ENCODE measurements at regions not wholly inside any gene's neighbourhood (a gene's known extent, or its start where the extent isn't known, plus 50 kb on each side); places are given as distances from the start of the nearest gene placed in this dataset.

DNA sequence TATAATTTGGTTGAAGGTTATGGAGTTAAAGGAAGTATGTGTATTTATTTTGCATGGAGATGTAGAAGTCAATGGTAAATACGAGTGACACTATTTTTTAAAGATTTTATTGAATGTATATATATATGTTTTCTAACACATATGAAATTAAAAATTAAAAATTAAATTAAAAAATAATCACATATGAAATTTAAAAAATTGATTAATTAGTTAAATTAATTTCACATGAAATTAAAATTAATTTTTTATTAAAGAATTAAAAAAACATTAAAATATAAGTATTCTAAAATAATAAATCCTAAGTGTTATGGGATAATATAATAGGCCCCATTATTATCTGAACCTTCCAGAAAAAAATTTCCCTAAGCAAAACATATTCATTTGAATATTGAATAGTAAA is 1163.5 kb downstream of the ARAP2 start:
- no peak for DNase-seq

GRCh38 chr4:35087218-35087617 is 1157.1 kb downstream of the ARAP2 start:
- DNase-seq, result no peak

GRCh38 chr4:35100932-35101331 is 1143.4 kb downstream of the ARAP2 start:
- no peak for DNase-seq

GRCh38 chr4:35102066-35102465 is 1142.2 kb downstream of the ARAP2 start:
- DNase-seq, result no peak

DNA sequence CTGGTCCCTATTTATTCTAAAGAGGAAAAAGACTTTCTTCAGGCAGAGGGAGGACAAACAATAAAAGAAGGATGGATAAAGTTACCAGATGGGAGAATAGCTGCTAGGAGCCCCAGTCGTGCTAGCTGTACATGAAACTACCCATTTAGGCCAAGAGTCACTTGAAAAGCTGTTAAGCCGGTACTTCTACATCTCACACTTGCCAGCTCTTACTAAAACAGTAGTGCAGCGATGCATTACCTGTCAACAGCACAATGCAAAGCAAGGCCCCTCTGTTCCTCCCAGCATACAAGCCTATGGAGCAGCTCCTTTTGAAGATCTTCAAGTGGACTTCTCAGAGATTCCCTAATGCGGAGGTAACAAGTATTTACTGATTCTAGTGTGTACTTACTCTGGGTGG is 1138.8 kb downstream of the ARAP2 start:
- no peak for DNase-seq

- DNase-seq, result no peak
These were observed 1138.1 kb downstream of the ARAP2 start for GRCh38 chr4:35106091-35106734.

DNA sequence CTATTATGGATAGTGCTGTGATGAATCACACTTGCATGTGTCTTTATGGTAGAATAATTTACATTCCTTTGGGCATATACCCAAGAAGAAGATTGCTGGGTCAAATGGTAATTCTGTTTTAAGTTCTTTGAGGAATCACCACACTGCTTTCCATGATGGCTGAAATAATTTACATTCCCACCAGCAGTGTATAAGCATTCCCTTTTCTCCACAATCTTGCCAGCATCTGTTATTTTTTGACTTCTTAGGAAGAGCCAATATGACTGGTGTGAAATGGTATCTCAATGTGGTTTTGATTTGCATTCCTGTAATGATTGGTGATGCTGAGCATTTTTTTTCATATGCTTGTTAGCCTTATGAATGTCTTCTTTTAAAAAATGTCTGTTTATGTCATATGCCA is 1120.2 kb downstream of the ARAP2 start:
- peak; percentile 72 for DNase-seq

DNA sequence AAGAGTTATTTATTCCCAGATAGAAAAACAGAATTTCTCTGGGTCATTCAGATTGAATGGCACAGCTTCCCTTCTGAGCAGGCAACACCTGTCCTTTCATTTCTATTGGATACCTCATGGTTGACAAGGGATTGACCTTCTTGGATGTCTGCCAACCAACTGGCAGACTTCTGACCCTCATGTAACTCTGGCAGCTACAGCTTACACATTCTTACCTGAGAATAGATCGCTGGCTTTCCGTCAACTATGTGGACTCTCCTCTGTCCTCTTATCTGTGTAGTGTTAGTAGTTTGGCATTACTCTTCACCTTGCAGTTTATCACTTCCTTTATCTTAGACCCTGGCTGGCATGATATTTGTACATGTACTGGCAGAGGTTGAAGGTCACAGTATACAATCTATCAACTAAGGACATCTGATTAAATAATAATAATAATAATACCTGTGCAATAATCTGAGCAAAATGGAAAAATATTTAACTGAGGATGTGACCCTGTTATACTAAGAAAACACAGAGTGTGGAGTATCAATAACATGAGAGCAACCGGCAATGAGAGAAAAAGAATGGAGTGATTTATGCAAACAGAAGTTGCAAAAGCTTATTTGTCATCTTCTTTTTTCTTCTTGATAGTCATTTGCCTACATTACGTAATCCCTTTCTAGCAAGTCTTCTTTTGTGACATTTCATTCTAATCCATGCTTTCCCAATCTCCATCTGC is 1118.2 kb downstream of the ARAP2 start:
- no peak for DNase-seq

DNA sequence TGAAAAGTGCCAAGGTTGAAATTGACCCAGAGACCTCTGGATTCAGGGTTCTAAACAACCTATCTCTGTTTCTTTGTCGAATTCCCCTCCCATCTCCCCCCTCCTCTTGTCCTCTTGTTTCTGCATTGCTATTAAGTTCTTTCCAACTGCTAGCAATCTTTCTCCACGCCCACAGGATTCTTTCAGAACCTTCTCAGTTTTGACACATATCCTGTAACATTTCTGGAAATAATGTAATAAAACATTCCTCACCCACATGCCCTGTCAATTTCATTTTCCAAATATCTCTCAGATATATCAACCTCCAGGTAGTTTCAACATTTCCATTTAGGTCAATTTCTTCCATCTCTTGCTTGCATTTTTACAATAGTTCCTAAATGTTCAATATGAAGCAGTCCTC is 1105.9 kb downstream of the ARAP2 start:
- DNase-seq, result no peak

GRCh38 chr4:35147761-35148160 is 1096.6 kb downstream of the ARAP2 start:
- no peak for DNase-seq

DNA sequence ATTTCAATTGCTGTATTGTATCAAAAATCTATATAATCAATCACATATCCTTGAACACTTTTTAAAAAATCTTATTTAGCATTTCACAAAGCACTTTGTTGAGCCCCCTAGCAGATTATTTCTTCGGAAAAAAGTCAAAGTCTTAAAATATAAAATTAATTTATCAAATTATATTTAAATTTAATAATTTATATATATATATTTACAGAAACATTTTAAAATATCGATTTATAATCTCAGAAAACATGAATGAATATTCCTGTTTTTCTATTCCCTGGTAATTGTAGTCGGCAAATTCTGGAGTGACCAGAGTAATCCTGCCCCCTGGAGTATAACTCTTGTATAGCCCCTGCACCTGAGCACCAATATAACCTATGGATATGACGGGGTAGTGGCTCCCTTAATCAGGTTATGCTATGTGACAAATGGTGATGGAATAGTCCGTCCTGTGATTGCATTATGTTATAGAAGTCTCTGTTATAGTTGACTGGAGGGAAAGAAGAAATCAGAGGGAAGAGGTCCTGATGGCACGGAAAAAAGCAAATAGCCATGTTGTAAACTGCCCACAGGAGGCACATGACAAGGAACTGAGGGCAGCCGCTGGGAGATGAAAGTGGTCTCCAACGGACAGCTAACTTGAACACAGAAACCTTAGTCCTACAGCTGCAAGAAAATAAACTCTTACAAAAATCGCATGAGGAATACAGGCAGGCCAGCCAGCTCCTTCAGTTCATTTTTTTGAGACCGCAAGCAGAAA is 1092.3 kb downstream of the ARAP2 start:
- peak; percentile 2 for DNase-seq

DNA sequence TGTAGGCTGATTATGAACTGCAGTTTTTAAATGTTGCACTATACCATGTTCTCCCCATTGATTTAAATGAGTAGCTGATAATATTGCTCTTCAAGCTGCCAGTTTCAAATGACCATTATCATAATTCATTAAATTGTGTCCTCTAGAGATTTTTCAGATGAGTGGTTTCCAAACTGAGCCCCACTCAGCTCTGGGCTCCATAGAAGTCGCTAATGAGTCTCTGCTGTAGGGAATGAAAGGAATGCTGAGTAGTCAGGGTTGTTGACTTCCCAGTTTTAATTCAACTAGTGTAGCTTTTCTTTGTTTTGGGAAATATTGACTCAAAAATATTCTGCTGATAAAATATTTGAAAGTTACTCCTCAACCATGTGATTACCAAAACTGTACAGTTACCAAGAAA is 1081.1 kb downstream of the ARAP2 start:
- DNase-seq, result no peak

DNA sequence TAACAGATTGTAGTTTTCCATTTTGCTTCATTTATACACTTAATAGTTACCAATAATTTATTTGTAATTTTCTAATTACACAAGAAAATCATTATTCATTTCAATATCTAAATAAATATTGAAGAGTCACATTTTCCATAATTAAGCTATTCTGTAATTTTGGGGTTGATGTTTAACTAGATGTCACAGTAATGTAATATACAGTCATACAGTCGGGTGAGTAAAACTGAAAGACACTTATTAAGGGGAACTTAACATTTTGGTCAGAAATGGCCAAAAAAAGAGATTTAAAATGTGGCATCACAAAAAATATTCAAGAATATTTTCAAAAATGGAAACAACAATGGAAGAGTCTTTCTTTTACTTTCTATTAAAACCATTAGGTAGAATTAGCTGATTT is 1080.3 kb downstream of the ARAP2 start:
- DNase-seq, result no peak

- DNase-seq, result no peak
These were observed 1077.8 kb downstream of the ARAP2 start for GRCh38 chr4:35166466-35166865.

- DNase-seq, result no peak
These were observed 1076.9 kb downstream of the ARAP2 start for GRCh38 chr4:35167385-35167784.

- no peak for DNase-seq
These were observed 1068.8 kb downstream of the ARAP2 start for GRCh38 chr4:35175487-35175886.

GRCh38 chr4:35175894-35176293 is 1068.4 kb downstream of the ARAP2 start:
- DNase-seq, result no peak

DNA sequence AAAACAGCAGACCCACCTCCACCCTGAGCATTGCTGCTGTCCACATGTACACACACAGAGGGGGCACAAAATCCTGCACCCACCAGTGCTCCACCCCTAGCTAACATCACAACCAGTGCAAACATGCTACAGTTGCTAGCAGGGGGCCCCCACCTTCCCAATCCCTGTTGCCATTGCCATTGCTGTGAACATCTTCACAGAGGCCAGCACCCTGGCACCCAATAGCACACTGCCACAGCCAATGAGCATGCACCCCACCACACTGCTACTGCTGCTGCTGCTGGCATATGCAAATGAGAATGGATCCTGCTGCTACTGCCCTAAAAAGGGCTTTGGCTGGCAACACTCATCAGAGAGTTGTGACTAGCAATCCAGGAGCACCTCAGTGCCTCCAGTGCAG is 1061.9 kb downstream of the ARAP2 start:
- no peak for DNase-seq

GRCh38 chr4:35189988-35190613 is 1054.2 kb downstream of the ARAP2 start:
- no peak for DNase-seq

- DNase-seq, result no peak
These were observed 1042.9 kb downstream of the ARAP2 start for GRCh38 chr4:35201403-35201802.

GRCh38 chr4:35216636-35217035 is 1027.7 kb downstream of the ARAP2 start:
- no peak for DNase-seq

DNA sequence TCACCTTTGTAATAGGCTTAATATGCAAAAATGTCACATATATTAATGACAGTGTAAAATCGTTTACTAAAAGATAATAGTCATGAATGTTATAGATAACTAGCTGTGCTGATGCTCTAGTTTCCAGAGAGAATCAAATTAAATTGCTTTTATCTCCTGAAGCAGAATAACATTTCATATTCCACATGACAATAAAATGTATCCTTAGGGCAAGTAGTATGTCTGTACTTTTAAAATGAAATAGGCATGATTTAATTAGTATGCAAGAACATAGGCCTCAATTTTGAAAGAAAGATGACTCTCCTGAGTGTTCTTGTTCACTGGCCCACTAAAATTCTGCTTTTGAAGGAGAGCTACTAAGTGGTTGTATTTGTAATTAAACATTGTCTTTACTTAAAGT is 1027.0 kb downstream of the ARAP2 start:
- no peak for DNase-seq

- no peak for DNase-seq
These were observed 1016.0 kb downstream of the ARAP2 start for GRCh38 chr4:35228313-35228712.

DNA sequence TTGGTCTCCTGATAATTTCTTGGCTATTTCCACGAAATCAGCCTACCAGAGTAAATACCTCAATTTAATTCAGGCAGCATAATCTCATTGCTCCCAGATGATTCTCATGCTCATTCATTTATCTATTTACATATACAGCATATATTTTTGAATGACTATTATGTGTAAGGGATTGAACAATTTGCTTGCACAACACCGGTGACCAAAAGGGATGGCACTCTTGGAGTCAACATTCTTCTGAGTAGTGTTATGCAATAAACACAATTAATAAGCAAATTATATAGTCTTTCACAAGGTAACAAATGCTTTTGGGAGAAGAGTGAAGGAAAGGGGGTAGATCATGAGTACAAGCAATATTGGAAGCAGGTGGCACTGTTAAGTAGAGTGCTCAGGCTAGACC is 1015.3 kb downstream of the ARAP2 start:
- DNase-seq, result no peak
